T-helper 2 cell treated with Interferon-gamma antibody and Interleukin-4, amounts not matched to agents 100 ng/mL and 5 ng/mL, for 36 hours (primary cell): ENCODE measurements at regions not wholly inside any gene's neighbourhood (a gene's known extent, or its start where the extent isn't known, plus 50 kb on each side); places are given as distances from the start of the nearest gene placed in this dataset.

Experiments used
- intact Hi-C: fragments of 100-400 bp; cut with micrococcal nuclease; formaldehyde crosslinking; loops from one replicate; pipeline ENCODE4 v1.15.1; 2023

GRCh38 chr6:14915888-14916832, 329.7 kb upstream of the JARID2 start:
- intact Hi-C loops: no loop called here

GRCh38 chr6:14917109-14917910, 328.6 kb upstream of the JARID2 start:
- intact Hi-C loops: no loop called here

- intact Hi-C loops: no loop called here
Measured at GRCh38 chr6:14918200-14918907, 327.5 kb upstream of the JARID2 start.

- intact Hi-C loops: no loop called here
Measured at GRCh38 chr6:14919038-14919670, 326.7 kb upstream of the JARID2 start.

- intact Hi-C loops: no loop called here
Measured at GRCh38 chr6:14920276-14920675, 325.6 kb upstream of the JARID2 start.

GRCh38 chr6:14921170-14921569, 324.7 kb upstream of the JARID2 start:
- intact Hi-C loops: no loop called here

- intact Hi-C loops: no loop called here
Measured at GRCh38 chr6:14921878-14922671, 323.8 kb upstream of the JARID2 start.

- intact Hi-C loops: no loop called here
Measured at GRCh38 chr6:14922706-14923460, 323.0 kb upstream of the JARID2 start.

GRCh38 chr6:14924126-14925024, 321.5 kb upstream of the JARID2 start:
- intact Hi-C loops: no loop called here

- intact Hi-C loops: no loop called here
Measured at GRCh38 chr6:14925025-14925698, 320.7 kb upstream of the JARID2 start.

- intact Hi-C loops: no loop called here
Measured at GRCh38 chr6:14925699-14926026, 320.2 kb upstream of the JARID2 start.

- intact Hi-C loops: no loop called here
Measured at GRCh38 chr6:14927398-14927797, 318.5 kb upstream of the JARID2 start.

GRCh38 chr6:14929291-14929690, 316.6 kb upstream of the JARID2 start:
- intact Hi-C loops: no loop called here

GRCh38 chr6:14930366-14930989, 315.4 kb upstream of the JARID2 start:
- intact Hi-C loops: no loop called here

GRCh38 chr6:14932485-14933182, 313.2 kb upstream of the JARID2 start:
- intact Hi-C loops: no loop called here

GRCh38 chr6:14933183-14933544, 312.7 kb upstream of the JARID2 start:
- intact Hi-C loops: no loop called here

GRCh38 chr6:14934013-14934412, 311.9 kb upstream of the JARID2 start:
- intact Hi-C loops: no loop called here
